ENCODE measurements at regions not wholly inside any gene's neighbourhood (a gene's known extent, or its start where the extent isn't known, plus 50 kb on each side); places are given as distances from the start of the nearest gene placed in this dataset.

GRCh38 chr1:116306102-116306501 lies 66.9 kb upstream of the ATP1A1 start:
- no peak for TF ChIP-seq CTCF (IDR thresholded peaks at IDR 0.05)
- no peak for TF ChIP-seq POLR2A (IDR thresholded peaks at IDR 0.05)
